ENCODE measurements at regions not wholly inside any gene's neighbourhood (a gene's known extent, or its start where the extent isn't known, plus 50 kb on each side); places are given as distances from the start of the nearest gene placed in this dataset.

GRCh38 chr9:120080849-120081248 lies 499.1 kb downstream of the CDK5RAP2 start:
- TF ChIP-seq POLR2A (IDR thresholded peaks at IDR 0.05) (no peak), CTCF (IDR thresholded peaks at IDR 0.05) (no peak)
